ENCODE measurements at regions not wholly inside any gene's neighbourhood (a gene's known extent, or its start where the extent isn't known, plus 50 kb on each side); places are given as distances from the start of the nearest gene placed in this dataset.
"Not testable (repeated sequence)": the region's sequence is repeated elsewhere in the genome, so short reads cannot be mapped to it uniquely, and the experiment has no call there.

- DNase-seq (ENCODE audit: low spot score); intact Hi-C loops (cut with DNase I): not testable (repeated sequence)
Observed at GRCh38 chrX:39436538-39436937, 635.3 kb downstream of the MID1IP1 start.

- intact Hi-C loops (cut with DNase I) = no loop called here
Observed at GRCh38 chrX:39437670-39438441, 636.6 kb downstream of the MID1IP1 start.

GRCh38 chrX:39438603-39439602, 637.6 kb downstream of the MID1IP1 start:
- intact Hi-C loops (cut with DNase I) = no loop called here

More at GRCh38 chrX:39437670-39438441, 636.6 kb downstream of the MID1IP1 start:
- DNase-seq (ENCODE audit: low spot score) = no peak

DNA sequence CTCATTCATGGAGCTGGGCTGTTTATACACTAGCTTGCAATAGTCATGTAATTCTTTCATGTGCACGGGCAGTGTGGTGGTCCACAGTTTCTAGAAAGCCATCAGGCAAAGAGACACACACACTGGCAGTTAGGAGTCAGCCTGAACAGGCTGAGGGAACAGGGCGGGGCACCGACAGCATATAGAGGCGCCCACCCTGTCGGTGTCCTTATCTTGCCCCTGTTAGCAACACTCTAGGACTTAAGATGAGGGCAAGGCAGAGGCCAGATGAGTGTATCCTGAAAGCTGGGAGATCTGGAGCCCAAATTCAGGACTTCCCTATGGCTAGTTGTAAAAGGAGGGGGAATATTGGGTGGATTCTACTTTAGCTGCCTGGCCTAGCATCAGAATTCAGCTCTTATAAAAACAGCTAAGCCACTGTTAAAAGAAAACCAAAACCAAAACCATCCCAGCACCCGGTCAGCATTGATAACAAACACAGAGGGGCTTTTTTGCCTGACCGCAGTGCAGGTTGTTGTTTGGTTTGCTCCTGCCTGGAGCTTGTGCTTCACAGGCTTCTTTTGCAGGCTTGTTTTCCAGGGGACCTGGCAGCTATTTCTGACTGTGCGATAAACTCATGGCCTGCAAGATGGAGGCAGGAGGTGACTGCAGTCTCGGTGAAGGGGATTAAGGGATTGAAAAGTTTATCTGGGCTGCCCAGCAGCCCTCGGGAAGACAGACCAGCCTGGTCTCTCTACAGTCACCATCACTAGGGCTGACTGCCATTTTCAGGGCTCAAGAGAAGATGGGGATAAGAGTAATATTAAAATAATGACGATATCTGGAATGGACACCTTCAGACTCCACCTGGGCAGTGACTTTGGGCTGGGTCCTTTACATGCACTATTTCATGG, 638.9 kb downstream of the MID1IP1 start:
- intact Hi-C loops (cut with DNase I) = loop anchor here (10.0 kb wide), 1 partner anchor 175 kb away; no protein-coding TSS in a partner anchor

More at GRCh38 chrX:39438603-39439602, 637.6 kb downstream of the MID1IP1 start:
- DNase-seq (ENCODE audit: low spot score) = no peak

DNA sequence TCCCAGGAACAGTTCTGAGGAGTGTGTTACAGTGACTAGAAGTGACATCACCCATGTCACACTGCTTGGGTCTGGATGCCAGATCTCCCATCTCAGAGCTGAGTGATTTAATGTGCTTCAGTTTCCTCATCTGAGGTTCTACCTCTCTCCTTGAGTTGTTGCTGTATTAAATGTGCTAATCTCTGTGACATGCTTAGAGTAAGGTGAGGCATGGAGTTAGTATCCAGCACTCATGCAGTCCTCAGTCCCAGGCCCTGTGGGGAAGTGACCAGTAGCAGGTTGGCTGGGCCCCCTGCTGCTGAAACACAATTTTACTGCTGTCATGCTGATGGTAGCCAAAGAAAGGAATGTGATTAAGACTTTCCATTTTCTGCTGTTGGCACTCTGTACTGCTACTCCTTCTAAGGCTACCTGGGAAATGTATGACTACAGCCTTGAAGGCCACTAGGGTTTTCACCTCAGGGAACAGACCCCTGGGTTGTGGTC, 639.6 kb downstream of the MID1IP1 start:
- intact Hi-C loops (cut with DNase I) = loop anchor here (10.0 kb wide), 1 partner anchor 176 kb away; no protein-coding TSS in a partner anchor
- no peak for DNase-seq (ENCODE audit: low spot score)

More for the DNA sequence above, 638.9 kb downstream of the MID1IP1 start:
- no peak for DNase-seq (ENCODE audit: low spot score)

- no peak for DNase-seq (ENCODE audit: low spot score)
- intact Hi-C loops (cut with DNase I) = loop anchor here (10.0 kb wide), 1 partner anchor 178 kb away; no protein-coding TSS in a partner anchor
Observed at GRCh38 chrX:39442332-39442731, 641.1 kb downstream of the MID1IP1 start.

GRCh38 chrX:39443240-39443639, 642.0 kb downstream of the MID1IP1 start:
- intact Hi-C loops (cut with DNase I) = loop anchor here (10.0 kb wide), 1 partner anchor 178 kb away; no protein-coding TSS in a partner anchor

DNA sequence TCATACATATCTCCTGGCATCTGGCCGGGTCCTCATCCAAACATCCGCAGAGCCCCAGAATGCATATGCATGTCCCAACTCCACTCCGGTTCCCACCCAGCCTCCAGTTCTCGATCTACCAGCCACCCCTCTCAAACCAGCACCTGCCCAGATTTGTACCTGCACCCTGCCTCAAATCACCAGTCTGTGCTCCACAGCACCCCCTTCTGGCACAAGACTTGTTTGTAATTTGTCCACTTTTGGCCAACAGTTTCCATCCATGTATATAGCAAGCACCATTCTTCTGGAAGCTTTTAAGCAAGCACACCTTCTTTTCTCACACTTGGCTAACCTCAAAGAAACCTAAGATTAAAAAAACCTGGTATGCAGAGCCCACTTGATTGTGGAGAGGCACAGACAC, 644.1 kb downstream of the MID1IP1 start:
- intact Hi-C loops (cut with DNase I) = loop anchor here (10.0 kb wide), 1 partner anchor 181 kb away; no protein-coding TSS in a partner anchor
- no peak for DNase-seq (ENCODE audit: low spot score)

More at GRCh38 chrX:39443240-39443639, 642.0 kb downstream of the MID1IP1 start:
- no peak for DNase-seq (ENCODE audit: low spot score)

GRCh38 chrX:39449352-39449751, 648.1 kb downstream of the MID1IP1 start:
- DNase-seq (ENCODE audit: low spot score) = no peak
- intact Hi-C loops (cut with DNase I) = loop anchor here (10.0 kb wide), 1 partner anchor 185 kb away; no protein-coding TSS in a partner anchor

- no peak for DNase-seq (ENCODE audit: low spot score)
- intact Hi-C loops (cut with DNase I) = no loop called here
Observed at GRCh38 chrX:39450234-39450977, 647.4 kb downstream of the BCOR start.

DNA sequence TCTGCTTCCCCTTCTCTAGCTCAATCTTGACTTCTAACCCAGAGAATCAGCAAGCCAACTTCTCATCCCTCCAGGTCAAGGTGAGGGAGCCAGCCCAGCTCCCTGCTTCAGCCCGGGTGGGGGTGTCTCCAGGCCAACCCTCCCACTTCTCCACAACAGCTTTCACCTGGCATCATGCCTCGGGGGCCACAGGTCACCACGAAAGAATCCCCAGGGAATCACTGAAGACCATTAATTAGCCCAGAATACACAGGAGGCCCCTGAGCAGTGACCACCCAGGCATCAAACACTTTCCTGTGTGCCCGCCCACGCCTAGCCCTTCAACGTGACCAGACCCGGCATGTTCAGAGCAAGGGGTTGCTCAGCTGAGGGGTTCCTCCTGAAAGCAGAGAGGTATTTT, 646.7 kb downstream of the BCOR start:
- DNase-seq (ENCODE audit: low spot score) = no peak
- intact Hi-C loops (cut with DNase I) = no loop called here

- no peak for DNase-seq (ENCODE audit: low spot score)
- intact Hi-C loops (cut with DNase I) = no loop called here
Observed at GRCh38 chrX:39452401-39452800, 645.4 kb downstream of the BCOR start.

DNA sequence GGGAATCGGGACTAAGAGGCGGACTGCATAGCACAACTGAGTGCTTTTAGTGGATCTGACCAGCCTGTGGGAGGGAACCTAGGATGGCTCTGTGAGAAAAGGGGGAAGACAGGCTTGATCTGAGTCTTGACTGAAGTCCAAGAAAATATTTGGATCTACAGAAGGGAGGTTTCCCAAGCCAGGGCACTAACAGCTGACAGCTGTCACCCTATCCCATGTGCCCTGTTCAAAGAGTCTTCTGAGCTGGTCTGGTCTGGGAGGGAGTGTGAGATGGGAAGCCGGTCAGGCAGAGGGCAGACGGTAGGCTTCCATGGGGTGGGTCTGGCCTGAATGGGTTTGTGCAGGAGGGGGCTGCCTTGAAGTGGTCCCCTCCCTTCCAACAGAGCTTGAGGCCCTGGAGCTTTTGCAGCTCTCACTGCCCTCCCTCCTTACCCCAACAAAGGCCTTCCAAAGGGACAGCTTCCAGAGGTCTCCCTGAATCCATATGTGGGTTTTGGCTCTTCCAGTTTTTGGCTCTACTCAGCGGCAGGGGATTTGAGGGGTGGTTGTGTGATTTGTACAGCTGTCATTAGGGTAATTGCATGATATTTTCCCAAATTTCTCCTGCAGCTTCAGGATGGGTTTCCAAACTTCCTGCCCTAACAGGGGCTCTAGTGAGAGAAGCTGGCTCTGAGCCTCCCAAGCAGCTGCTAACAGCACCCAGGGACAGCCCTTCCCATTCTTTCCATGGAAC, 643.7 kb downstream of the BCOR start:
- DNase-seq (ENCODE audit: low spot score) = no peak
- intact Hi-C loops (cut with DNase I) = no loop called here

- intact Hi-C loops (cut with DNase I) = no loop called here
- no peak for DNase-seq (ENCODE audit: low spot score)
Observed at GRCh38 chrX:39456894-39457604, 640.7 kb downstream of the BCOR start.

DNA sequence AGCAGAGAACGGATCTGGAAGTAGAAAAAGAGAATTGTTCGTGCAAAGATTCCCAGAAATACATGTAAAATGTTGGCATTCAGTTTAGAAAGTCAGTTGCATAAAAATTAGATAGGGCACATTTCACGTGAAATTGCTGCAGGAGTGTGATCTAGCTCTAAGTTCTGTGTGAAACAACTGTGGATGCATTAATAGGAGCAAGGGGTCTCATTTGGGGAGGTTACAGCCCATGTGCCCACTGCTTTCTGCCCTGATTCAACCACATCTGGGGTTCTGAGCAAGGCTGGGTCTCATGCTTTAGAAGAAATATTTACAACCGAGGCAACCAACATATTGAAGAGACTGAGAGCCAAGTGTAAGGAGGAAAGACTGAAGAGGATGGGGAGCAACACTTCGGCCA, 639.0 kb downstream of the BCOR start:
- intact Hi-C loops (cut with DNase I) = no loop called here
- DNase-seq (ENCODE audit: low spot score) = no peak

DNA sequence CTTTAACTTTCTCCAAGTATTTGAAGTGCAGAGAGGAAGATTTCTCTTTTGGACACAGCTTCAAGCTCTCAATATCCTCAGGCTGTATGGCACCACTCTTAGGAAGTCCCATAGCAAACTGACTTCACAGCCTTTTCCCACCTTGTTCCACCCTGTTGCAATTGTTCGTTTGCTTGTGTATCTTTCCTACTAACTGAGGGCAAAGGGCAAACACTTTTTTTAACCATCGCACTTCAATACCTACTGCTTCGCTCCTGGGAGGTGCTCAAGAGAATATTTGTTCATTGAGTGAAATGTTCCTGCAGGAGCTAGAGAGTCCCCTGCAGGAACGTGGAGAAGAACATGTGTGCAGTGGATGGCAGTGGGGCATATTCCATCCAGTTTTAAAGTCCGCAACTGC, 638.6 kb downstream of the BCOR start:
- DNase-seq (ENCODE audit: low spot score) = no peak
- intact Hi-C loops (cut with DNase I) = no loop called here

DNA sequence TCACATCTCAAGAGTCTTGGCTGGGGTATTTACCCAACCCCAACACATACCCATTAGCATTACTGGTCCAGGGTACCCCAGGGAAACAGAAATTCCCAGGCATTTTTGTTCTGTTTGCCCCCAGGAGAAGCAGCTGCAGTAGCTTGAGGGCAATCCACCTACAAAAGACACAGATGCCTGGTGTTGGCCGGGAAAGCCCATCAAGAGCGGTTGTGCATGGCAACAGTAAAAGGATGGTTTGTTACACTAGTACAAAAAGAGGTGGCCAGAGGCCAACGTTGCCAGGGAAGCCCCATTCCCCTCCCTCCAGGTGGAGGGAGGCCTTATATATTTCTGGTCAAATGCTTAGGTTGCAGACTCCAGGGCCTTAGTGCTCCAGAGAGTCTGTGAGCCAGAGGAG, 637.8 kb downstream of the BCOR start:
- DNase-seq (ENCODE audit: low spot score) = no peak
- intact Hi-C loops (cut with DNase I) = no loop called here

Measured in cardiac septum (tissue), 1 donor.